ENCODE measurements at regions not wholly inside any gene's neighbourhood (a gene's known extent, or its start where the extent isn't known, plus 50 kb on each side); places are given as distances from the start of the nearest gene placed in this dataset.

GRCh38 chr6:21836772-21837425, 243.3 kb downstream of the SOX4 start:
- CTCF ChIA-PET: no interaction called here

DNA sequence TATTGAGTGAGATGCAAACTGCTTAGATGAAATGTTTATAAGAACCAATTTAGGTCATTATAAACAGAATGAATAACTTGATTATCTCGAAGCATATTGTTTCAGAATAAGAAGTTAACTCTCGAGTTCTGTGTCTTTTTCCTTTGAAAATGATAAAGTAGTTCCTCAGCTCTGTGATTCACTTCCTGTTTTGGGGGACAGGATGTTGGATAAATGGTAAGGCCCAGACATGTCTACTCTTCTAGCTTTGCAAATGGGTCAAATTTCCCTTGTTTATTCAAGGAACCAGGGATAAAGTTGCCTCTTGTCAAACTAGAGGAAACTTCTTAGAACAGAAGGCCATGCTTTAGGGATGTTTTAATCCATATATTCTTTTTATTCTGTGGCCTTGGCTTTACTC, 246.9 kb downstream of the SOX4 start:
- Histone ChIP-seq H3K4me2 (ENCODE audit: insufficient read depth, low read length) (peak overlapping the region; percentile 53), H3K27ac (ENCODE audit: insufficient read depth, low read depth, low read length) (peak overlapping the region; percentile 96), H3K4me1 (ENCODE audit: control insufficient read depth, extremely low read depth, insufficient read depth, low read length) (peaks cover 45% of the 10 kb centered on the region), H3K9ac (replicated peaks; ENCODE audit: extremely low read depth, insufficient read depth, low read length) (peak overlapping the region; percentile 64), H3K4me3 (replicated peaks in 1 of 3; ENCODE audit: insufficient read depth in 1 of 3, low read depth in 1 of 3, low read length in 3 of 3) (peak overlapping the region in 1 of 3 experiments; percentile 13), H3K9me1 (replicated peaks; ENCODE audit: control insufficient read depth, extremely low read depth, insufficient read depth, low read length) (no peaks in the 10 kb centered on the region), H4K20me1 (replicated peaks; ENCODE audit: control insufficient read depth, extremely low read depth, insufficient read depth, low read length) (no peaks in the 10 kb centered on the region), H3K27me3 (ENCODE audit: control insufficient read depth in 2 of 2, insufficient read depth in 2 of 2, low read length in 2 of 2) (no peaks in the 10 kb centered on the region), H2AFZ (ENCODE audit: low read depth, low read length) (peak overlapping the region; percentile 37), H3K79me2 (ENCODE audit: control insufficient read depth, insufficient read depth, low read length) (no peaks in the 10 kb centered on the region), H3K9me3 (replicated peaks; ENCODE audit: control insufficient read depth, insufficient read depth, low read length) (no peaks in the 10 kb centered on the region), H3K36me3 (ENCODE audit: control insufficient read depth in 2 of 2, extremely low read depth in 1 of 2, insufficient read depth in 2 of 2, low read length in 2 of 2) (no peaks in the 10 kb centered on the region)
- intact Hi-C loops (cut with micrococcal nuclease) (loop anchor here (1.0 kb wide), 4 partner anchors 17 to 301 kb away; no protein-coding TSS in a partner anchor), dilution Hi-C loops (cut with MboI; ENCODE audit: extremely low pct_ligation_motif_present, low sequenced_read_pairs) (no loop called here)
- POLR2A ChIA-PET: interaction anchor here (0.9 kb wide), 1 partner anchor 247 kb away, joined by 6 read pairs; the partner anchor contains the start of gene SOX4
- TF ChIP-seq MYC (IDR thresholded peaks at IDR 0.05; ENCODE audit: low read depth, low read length) (no peak), JUN (IDR thresholded peaks at IDR 0.05; ENCODE audit: borderline replicate concordance, insufficient read depth, insufficient read length, low read depth) (peak; percentile 90), GATA2 (IDR thresholded peaks at IDR 0.05; ENCODE audit: insufficient read depth, insufficient read length, low read depth, low read length) (peak; percentile 88), EZH2 (IDR thresholded peaks at IDR 0.05; ENCODE audit: borderline replicate concordance, low read depth, low read length, severe bottlenecking) (no peak), POLR2AphosphoS5 (IDR thresholded peaks at IDR 0.05; ENCODE audit: insufficient read depth, low read depth, low read length) (peak; percentile 89), FOS (IDR thresholded peaks at IDR 0.05; ENCODE audit: borderline replicate concordance, insufficient read depth, low read length) (peak; percentile 92), POLR2A (IDR thresholded peaks at IDR 0.05; ENCODE audit: low read depth, low read length) (peak; percentile 49)
- TF ChIP-seq, protein P1, sequence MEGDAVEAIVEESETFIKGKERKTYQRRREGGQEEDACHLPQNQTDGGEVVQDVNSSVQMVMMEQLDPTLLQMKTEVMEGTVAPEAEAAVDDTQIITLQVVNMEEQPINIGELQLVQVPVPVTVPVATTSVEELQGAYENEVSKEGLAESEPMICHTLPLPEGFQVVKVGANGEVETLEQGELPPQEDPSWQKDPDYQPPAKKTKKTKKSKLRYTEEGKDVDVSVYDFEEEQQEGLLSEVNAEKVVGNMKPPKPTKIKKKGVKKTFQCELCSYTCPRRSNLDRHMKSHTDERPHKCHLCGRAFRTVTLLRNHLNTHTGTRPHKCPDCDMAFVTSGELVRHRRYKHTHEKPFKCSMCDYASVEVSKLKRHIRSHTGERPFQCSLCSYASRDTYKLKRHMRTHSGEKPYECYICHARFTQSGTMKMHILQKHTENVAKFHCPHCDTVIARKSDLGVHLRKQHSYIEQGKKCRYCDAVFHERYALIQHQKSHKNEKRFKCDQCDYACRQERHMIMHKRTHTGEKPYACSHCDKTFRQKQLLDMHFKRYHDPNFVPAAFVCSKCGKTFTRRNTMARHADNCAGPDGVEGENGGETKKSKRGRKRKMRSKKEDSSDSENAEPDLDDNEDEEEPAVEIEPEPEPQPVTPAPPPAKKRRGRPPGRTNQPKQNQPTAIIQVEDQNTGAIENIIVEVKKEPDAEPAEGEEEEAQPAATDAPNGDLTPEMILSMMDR (IDR thresholded peaks at IDR 0.05; ENCODE audit: extremely low read depth in 1 of 2, insufficient read depth in 1 of 2, low read depth in 1 of 2, low read length in 2 of 2): no peak
- TF ChIP-seq, protein P2, sequence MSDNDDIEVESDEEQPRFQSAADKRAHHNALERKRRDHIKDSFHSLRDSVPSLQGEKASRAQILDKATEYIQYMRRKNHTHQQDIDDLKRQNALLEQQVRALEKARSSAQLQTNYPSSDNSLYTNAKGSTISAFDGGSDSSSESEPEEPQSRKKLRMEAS (IDR thresholded peaks at IDR 0.05; ENCODE audit: insufficient read depth, insufficient read length): no peak
- DNase-seq (ENCODE audit: low read depth, low spot score) (peak; percentile 96), FAIRE-seq (peak; percentile 90)
- CTCF ChIA-PET: interaction anchor here (0.6 to 1.5 kb wide), 4 partner anchors 53 to 246 kb away, joined by 3 to 4 read pairs (median 4); no protein-coding TSS in a partner anchor
- BruUV-seq (replicated peaks): no TSS peak

More at GRCh38 chr6:21836772-21837425, 243.3 kb downstream of the SOX4 start:
- H3K4me3 ChIP-seq (replicated peaks in 1 of 3; ENCODE audit: insufficient read depth in 1 of 3, low read depth in 1 of 3, low read length in 3 of 3): no peak overlapping the region
- no peaks in the 10 kb centered on the region for H3K36me3 ChIP-seq (ENCODE audit: control insufficient read depth in 2 of 2, extremely low read depth in 1 of 2, insufficient read depth in 2 of 2, low read length in 2 of 2)
- dilution Hi-C loops (cut with MboI; ENCODE audit: extremely low pct_ligation_motif_present, low sequenced_read_pairs) (no loop called here), intact Hi-C loops (cut with micrococcal nuclease) (no loop called here)
- H2AFZ ChIP-seq (ENCODE audit: low read depth, low read length): no peak overlapping the region
- no peaks in the 10 kb centered on the region for H3K9me3 ChIP-seq (replicated peaks; ENCODE audit: control insufficient read depth, insufficient read depth, low read length)
- FAIRE-seq: no peak
- TF ChIP-seq POLR2A (IDR thresholded peaks at IDR 0.05; ENCODE audit: low read depth, low read length) (no peak), MYC (IDR thresholded peaks at IDR 0.05; ENCODE audit: low read depth, low read length) (no peak), GATA2 (IDR thresholded peaks at IDR 0.05; ENCODE audit: insufficient read depth, insufficient read length, low read depth, low read length) (no peak), FOS (IDR thresholded peaks at IDR 0.05; ENCODE audit: borderline replicate concordance, insufficient read depth, low read length) (no peak), EZH2 (IDR thresholded peaks at IDR 0.05; ENCODE audit: borderline replicate concordance, low read depth, low read length, severe bottlenecking) (no peak)
- no peaks in the 10 kb centered on the region for H4K20me1 ChIP-seq (replicated peaks; ENCODE audit: control insufficient read depth, extremely low read depth, insufficient read depth, low read length)
- peak; percentile 46 for DNase-seq (ENCODE audit: low read depth, low spot score)
- no TSS peak for BruUV-seq (replicated peaks)
- H3K4me1 ChIP-seq (ENCODE audit: control insufficient read depth, extremely low read depth, insufficient read depth, low read length): peaks cover 24% of the 10 kb centered on the region
- H3K27ac ChIP-seq (ENCODE audit: insufficient read depth, low read depth, low read length): no peak overlapping the region
- no peaks in the 10 kb centered on the region for H3K27me3 ChIP-seq (ENCODE audit: control insufficient read depth in 2 of 2, insufficient read depth in 2 of 2, low read length in 2 of 2)
- H3K4me2 ChIP-seq (ENCODE audit: insufficient read depth, low read length): no peak overlapping the region
- no peaks in the 10 kb centered on the region for H3K9me1 ChIP-seq (replicated peaks; ENCODE audit: control insufficient read depth, extremely low read depth, insufficient read depth, low read length)
- no peaks in the 10 kb centered on the region for H3K79me2 ChIP-seq (ENCODE audit: control insufficient read depth, insufficient read depth, low read length)
- H3K9ac ChIP-seq (replicated peaks; ENCODE audit: extremely low read depth, insufficient read depth, low read length): no peak overlapping the region
- POLR2A ChIA-PET: no interaction called here

All from endothelial cell of umbilical vein (primary cell).